ENCODE measurements at regions not wholly inside any gene's neighbourhood (a gene's known extent, or its start where the extent isn't known, plus 50 kb on each side); places are given as distances from the start of the nearest gene placed in this dataset.
A peak's percentile ranks its signal among the peaks of the same experiment; 100 is the strongest.
"Not testable (repeated sequence)": the region's sequence is repeated elsewhere in the genome, so short reads cannot be mapped to it uniquely, and the experiment has no call there.

- DNase-seq, result no peak
Observed at GRCh38 chr10:29879862-29880261, 179.5 kb downstream of the JCAD start.

GRCh38 chr10:29878492-29878891, 180.9 kb downstream of the JCAD start:
- no peak for DNase-seq

GRCh38 chr10:29877793-29878491, 181.4 kb downstream of the JCAD start:
- DNase-seq, result no peak

GRCh38 chr10:29876008-29876555, 183.3 kb downstream of the JCAD start:
- DNase-seq, result no peak

GRCh38 chr10:29874606-29875269, 184.6 kb downstream of the JCAD start:
- no peak for DNase-seq

GRCh38 chr10:29873941-29874484, 185.4 kb downstream of the JCAD start:
- no peak for DNase-seq

- no peak for DNase-seq
Observed at GRCh38 chr10:29870522-29871044, 188.8 kb downstream of the JCAD start.

GRCh38 chr10:29869593-29869992, 189.8 kb downstream of the JCAD start:
- DNase-seq, result no peak

GRCh38 chr10:29866356-29866755, 193.0 kb downstream of the JCAD start:
- DNase-seq, result no peak

GRCh38 chr10:29865700-29866355, 193.6 kb downstream of the JCAD start:
- DNase-seq, result no peak

- no peak for DNase-seq
Observed at GRCh38 chr10:29862923-29863614, 196.3 kb downstream of the JCAD start.

GRCh38 chr10:29861811-29862505, 197.4 kb downstream of the JCAD start:
- no peak for DNase-seq

- not testable (repeated sequence) for DNase-seq
Observed at GRCh38 chr10:29861231-29861630, 198.2 kb downstream of the JCAD start.

GRCh38 chr10:29860166-29860565, 199.2 kb downstream of the JCAD start:
- no peak for DNase-seq

- DNase-seq, result no peak
Observed at GRCh38 chr10:29859521-29860130, 199.8 kb downstream of the JCAD start.

- DNase-seq, result no peak
Observed at GRCh38 chr10:29858702-29859267, 200.6 kb downstream of the JCAD start.

GRCh38 chr10:29857843-29858701, 201.3 kb downstream of the JCAD start:
- peak in 1 of 2 experiments; percentile 6 for DNase-seq

- DNase-seq, result no peak
Observed at GRCh38 chr10:29856295-29856694, 203.1 kb downstream of the JCAD start.

- no peak for DNase-seq
Observed at GRCh38 chr10:29853913-29854312, 205.5 kb downstream of the JCAD start.

- no peak for DNase-seq
Observed at GRCh38 chr10:29851241-29851640, 208.1 kb downstream of the JCAD start.
